Activated CD8-positive, alpha-beta memory T cell treated with anti-CD3 and anti-CD28 coated beads, Interleukin-2, amount 10 ng/mL, durations not matched to agents 7 days and 5 days (primary cell): ENCODE measurements at regions not wholly inside any gene's neighbourhood (a gene's known extent, or its start where the extent isn't known, plus 50 kb on each side); places are given as distances from the start of the nearest gene placed in this dataset.
"Not testable (repeated sequence)": the region's sequence is repeated elsewhere in the genome, so short reads cannot be mapped to it uniquely, and the experiment has no call there.

ENCODE experiments used
- ATAC-seq: fragments of 150-1000 bp; cut with Tn5 transposase; one replicate; pipeline ENCODE4 v1.10.0; 2021; ENCODE audit warnings: moderate library complexity
- CTCF ChIA-PET: fragments of 350-600 bp; sonication (Branson Sonifier 250); formaldehyde crosslinking; loops from one replicate; lab custom pipeline; 2021; ENCODE audit warnings: antibody characterized with exemption; lab: Charles Lee
- DNase-seq: peaks from one replicate; pipeline ENCODE4 v3.0.0-alpha.2; 2020
- H3K27ac Mint-ChIP-seq: one replicate; pipeline ENCODE4 v1.8.0; 2021; ENCODE audit warnings: mild to moderate bottlenecking, mixed read lengths
- H3K27me3 Mint-ChIP-seq: one replicate; pipeline ENCODE4 v1.8.0; 2021; ENCODE audit warnings: mixed read lengths
- H3K36me3 Mint-ChIP-seq: one replicate; pipeline ENCODE4 v1.8.0; 2021; ENCODE audit warnings: mild to moderate bottlenecking, mixed read lengths
- H3K4me1 Mint-ChIP-seq: one replicate; pipeline ENCODE4 v1.8.0; 2021; ENCODE audit warnings: mixed read lengths
- H3K4me3 Mint-ChIP-seq: one replicate; pipeline ENCODE4 v1.8.0; 2021; ENCODE audit warnings: mild to moderate bottlenecking, moderate library complexity, mixed read lengths
- H3K9me3 Mint-ChIP-seq: one replicate; pipeline ENCODE4 v1.8.0; 2022; ENCODE audit warnings: low read depth, mixed read lengths

GRCh38 chr3:164003016-164003415 is 1075.3 kb downstream of the SI start:
- H3K4me3 Mint-ChIP-seq, H3K27ac Mint-ChIP-seq, H3K27me3 Mint-ChIP-seq, DNase-seq, ATAC-seq, H3K36me3 Mint-ChIP-seq, CTCF ChIA-PET, H3K4me1 Mint-ChIP-seq, H3K9me3 Mint-ChIP-seq: not testable (repeated sequence)

- Mint-ChIP-seq H3K27me3 (no peaks in the 10 kb centered on the region), H3K4me3 (no peak overlapping the region), H3K36me3 (no peaks in the 10 kb centered on the region), H3K4me1 (no peaks in the 10 kb centered on the region), H3K27ac (no peak overlapping the region), H3K9me3 (peaks cover 2% of the 10 kb centered on the region)
- CTCF ChIA-PET = no interaction called here
- DNase-seq (no peak), ATAC-seq (no peak)
Observed at GRCh38 chr3:163983940-163984339, 1094.4 kb downstream of the SI start.

- no peak for ATAC-seq
- Mint-ChIP-seq H3K4me3 (no peak overlapping the region), H3K9me3 (peaks cover 12% of the 10 kb centered on the region), H3K4me1 (no peaks in the 10 kb centered on the region), H3K27ac (no peak overlapping the region), H3K36me3 (no peaks in the 10 kb centered on the region), H3K27me3 (no peaks in the 10 kb centered on the region)
- CTCF ChIA-PET = no interaction called here
- DNase-seq = no peak
Observed at GRCh38 chr3:163971861-163972260, 1106.4 kb downstream of the SI start.

GRCh38 chr3:163957072-163957471 is 1121.2 kb downstream of the SI start:
- ATAC-seq (no peak), DNase-seq (no peak)
- CTCF ChIA-PET = no interaction called here
- Mint-ChIP-seq H3K9me3 (peaks cover 12% of the 10 kb centered on the region), H3K36me3 (no peaks in the 10 kb centered on the region), H3K4me1 (no peaks in the 10 kb centered on the region), H3K4me3 (no peak overlapping the region), H3K27me3 (no peaks in the 10 kb centered on the region), H3K27ac (no peak overlapping the region)

- no peak overlapping the region for H3K4me3 Mint-ChIP-seq
- CTCF ChIA-PET = no interaction called here
- no peaks in the 10 kb centered on the region for H3K4me1 Mint-ChIP-seq
- peaks cover 8% of the 10 kb centered on the region for H3K9me3 Mint-ChIP-seq
- no peak overlapping the region for H3K27ac Mint-ChIP-seq
- H3K27me3 Mint-ChIP-seq = no peaks in the 10 kb centered on the region
- no peaks in the 10 kb centered on the region for H3K36me3 Mint-ChIP-seq
- ATAC-seq (no peak), DNase-seq (no peak)
Observed at GRCh38 chr3:163953526-163953925, 1124.8 kb downstream of the SI start.

- no peaks in the 10 kb centered on the region for H3K27me3 Mint-ChIP-seq
- no peak for ATAC-seq
- DNase-seq = no peak
- H3K4me1 Mint-ChIP-seq = no peaks in the 10 kb centered on the region
- H3K36me3 Mint-ChIP-seq = no peaks in the 10 kb centered on the region
- CTCF ChIA-PET = no interaction called here
- H3K9me3 Mint-ChIP-seq = peaks cover 6% of the 10 kb centered on the region
- no peak overlapping the region for H3K27ac Mint-ChIP-seq
- H3K4me3 Mint-ChIP-seq = no peak overlapping the region
Observed at GRCh38 chr3:163952499-163952898, 1125.8 kb downstream of the SI start.

GRCh38 chr3:163951397-163951987 is 1126.8 kb downstream of the SI start:
- no peak overlapping the region for H3K27ac Mint-ChIP-seq
- DNase-seq (no peak), ATAC-seq (no peak)
- no peaks in the 10 kb centered on the region for H3K36me3 Mint-ChIP-seq
- H3K4me1 Mint-ChIP-seq = no peaks in the 10 kb centered on the region
- no peaks in the 10 kb centered on the region for H3K27me3 Mint-ChIP-seq
- CTCF ChIA-PET = no interaction called here
- peaks cover 5% of the 10 kb centered on the region for H3K9me3 Mint-ChIP-seq
- no peak overlapping the region for H3K4me3 Mint-ChIP-seq

- CTCF ChIA-PET = no interaction called here
- H3K27me3 Mint-ChIP-seq = no peaks in the 10 kb centered on the region
- H3K4me3 Mint-ChIP-seq = no peak overlapping the region
- H3K9me3 Mint-ChIP-seq = peaks cover 10% of the 10 kb centered on the region
- DNase-seq (no peak), ATAC-seq (no peak)
- no peaks in the 10 kb centered on the region for H3K4me1 Mint-ChIP-seq
- H3K27ac Mint-ChIP-seq = no peak overlapping the region
- no peaks in the 10 kb centered on the region for H3K36me3 Mint-ChIP-seq
Observed at GRCh38 chr3:163946785-163947184, 1131.5 kb downstream of the SI start.

GRCh38 chr3:163943664-163944063 is 1134.6 kb downstream of the SI start:
- Mint-ChIP-seq H3K36me3 (no peaks in the 10 kb centered on the region), H3K27me3 (no peaks in the 10 kb centered on the region), H3K4me3 (no peak overlapping the region), H3K9me3 (peaks cover 10% of the 10 kb centered on the region), H3K27ac (no peak overlapping the region), H3K4me1 (no peaks in the 10 kb centered on the region)
- no peak for DNase-seq
- CTCF ChIA-PET = no interaction called here
- ATAC-seq = no peak

GRCh38 chr3:163939926-163940325 is 1138.4 kb downstream of the SI start:
- H3K4me1 Mint-ChIP-seq = no peaks in the 10 kb centered on the region
- H3K27me3 Mint-ChIP-seq = no peaks in the 10 kb centered on the region

GRCh38 chr3:163936543-163936942 is 1141.8 kb downstream of the SI start:
- H3K9me3 Mint-ChIP-seq = peaks cover 8% of the 10 kb centered on the region
- CTCF ChIA-PET = no interaction called here

More at GRCh38 chr3:163939926-163940325, 1138.4 kb downstream of the SI start:
- H3K36me3 Mint-ChIP-seq = no peaks in the 10 kb centered on the region
- no peak overlapping the region for H3K4me3 Mint-ChIP-seq
- ATAC-seq = no peak
- no peak for DNase-seq
- no peak overlapping the region for H3K27ac Mint-ChIP-seq
- CTCF ChIA-PET = no interaction called here
- H3K9me3 Mint-ChIP-seq = peaks cover 16% of the 10 kb centered on the region

GRCh38 chr3:163935411-163935810 is 1142.9 kb downstream of the SI start:
- Mint-ChIP-seq H3K36me3 (no peaks in the 10 kb centered on the region), H3K27me3 (no peaks in the 10 kb centered on the region), H3K4me3 (no peak overlapping the region), H3K9me3 (peaks cover 8% of the 10 kb centered on the region), H3K27ac (no peak overlapping the region), H3K4me1 (no peaks in the 10 kb centered on the region)
- CTCF ChIA-PET = no interaction called here
- no peak for ATAC-seq
- DNase-seq = no peak

More at GRCh38 chr3:163936543-163936942, 1141.8 kb downstream of the SI start:
- Mint-ChIP-seq H3K4me1 (no peaks in the 10 kb centered on the region), H3K27ac (no peak overlapping the region), H3K36me3 (no peaks in the 10 kb centered on the region), H3K4me3 (no peak overlapping the region), H3K27me3 (no peaks in the 10 kb centered on the region)
- DNase-seq (no peak), ATAC-seq (no peak)

GRCh38 chr3:163929069-163929652 is 1149.1 kb downstream of the SI start:
- no peak for DNase-seq
- no peaks in the 10 kb centered on the region for H3K36me3 Mint-ChIP-seq
- H3K4me1 Mint-ChIP-seq = no peaks in the 10 kb centered on the region
- H3K4me3 Mint-ChIP-seq = no peak overlapping the region
- no peak overlapping the region for H3K27ac Mint-ChIP-seq
- ATAC-seq = no peak
- peaks cover 4% of the 10 kb centered on the region for H3K9me3 Mint-ChIP-seq
- H3K27me3 Mint-ChIP-seq = no peaks in the 10 kb centered on the region
- CTCF ChIA-PET = no interaction called here

GRCh38 chr3:163927521-163927920 is 1150.8 kb downstream of the SI start:
- no peak for DNase-seq
- Mint-ChIP-seq H3K4me3 (no peak overlapping the region), H3K9me3 (peaks cover 3% of the 10 kb centered on the region), H3K36me3 (no peaks in the 10 kb centered on the region), H3K27ac (no peak overlapping the region), H3K4me1 (no peaks in the 10 kb centered on the region), H3K27me3 (no peaks in the 10 kb centered on the region)
- ATAC-seq = no peak
- CTCF ChIA-PET = no interaction called here
